Esophagus squamous epithelium (tissue), 5 donors: ENCODE measurements at regions not wholly inside any gene's neighbourhood (a gene's known extent, or its start where the extent isn't known, plus 50 kb on each side); places are given as distances from the start of the nearest gene placed in this dataset.

Experiments
- DNase-seq: peaks from one replicate; lab custom pipeline; 2025; lab: John Stamatoyannopoulos, UW
- H3K27ac ChIP-seq, 4 donors: fragments of 200-600 bp; sonication (generic); one replicate each; pipeline ENCODE4 v1.5.1; 2016 to 2019; ENCODE audit warnings: mild to moderate bottlenecking in 1 of 4
- H3K27me3 ChIP-seq, 4 donors: fragments of 200-600 bp; sonication (generic); 1 replicate in 3 of 4; 2 replicates in 1 of 4; pipeline versions ENCODE4 v1.5.1 to v1.6.0; 2017 to 2021; ENCODE audit warnings: antibody characterized with exemption in 1 of 4
- H3K36me3 ChIP-seq, 3 donors: fragments of 200-600 bp; sonication (generic); one replicate each; pipeline ENCODE4 v1.5.1; 2016 to 2019
- H3K4me1 ChIP-seq, 3 donors: fragments of 200-600 bp; sonication (generic); one replicate each; pipeline ENCODE4 v1.5.1; 2017 to 2019
- H3K4me3 ChIP-seq, 4 donors: fragments of 200-600 bp; sonication (generic); 1 replicate in 3 of 4; 2 replicates in 1 of 4; pipeline ENCODE4 v1.5.1; 2016 to 2019; ENCODE audit warnings: mild to moderate bottlenecking in 2 of 4, moderate library complexity in 1 of 4
- H3K9me3 ChIP-seq, 3 donors: fragments of 200-600 bp; sonication (generic); one replicate each; pipeline ENCODE4 v1.5.1; 2016 to 2019
- CTCF ChIP-seq, 6 experiments: fragments of 450-650 bp in 4 of 6; fragments of 200-600 bp in 2 of 6; sonication (generic) in 2 of 6; IDR thresholded peaks; one replicate each; pipeline ENCODE4 v1.5.1; 2016 to 2019; ENCODE audit warnings: antibody characterized with exemption in 6 of 6, mild to moderate bottlenecking in 4 of 6, moderate library complexity in 4 of 6
- POLR2A ChIP-seq, 4 donors: fragments of 450-650 bp; IDR thresholded peaks; one replicate each; pipeline ENCODE4 v1.6.1; 2017; ENCODE audit warnings: antibody characterized with exemption in 4 of 4, mild to moderate bottlenecking in 4 of 4, moderate library complexity in 3 of 4
- WGBS, 2 donors: methylation state at CpG; one replicate each; pipeline ENCODE4 v1.1.5; 2018; 5-methylcytosine and 5-hydroxymethylcytosine counted together
- intact Hi-C: fragments of 100-400 bp; cut with DNase I; formaldehyde crosslinking; loops from one replicate; pipeline ENCODE4 v1.15.0; 2022
- donor health status: DM: yes; HTN: yes; CAD: no.

DNA sequence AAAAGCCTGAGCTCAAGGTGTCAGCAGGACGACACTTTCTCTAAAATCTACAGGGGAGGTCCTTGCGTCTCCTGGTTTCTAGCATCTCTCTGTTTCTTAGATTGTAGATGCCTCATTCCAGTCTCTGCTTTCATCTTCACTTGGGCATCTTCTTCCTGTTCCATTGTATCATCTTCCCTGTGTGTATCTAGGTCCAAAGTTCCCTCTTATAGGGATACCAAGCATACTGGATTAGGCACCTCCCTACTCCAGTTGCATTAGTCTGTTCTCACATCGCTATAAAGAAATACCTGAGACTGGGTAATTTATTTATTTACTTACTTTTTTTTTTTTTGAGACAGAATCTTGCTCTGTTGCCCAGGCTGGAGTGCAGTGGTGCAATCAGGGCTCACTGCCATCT lies 91.3 kb upstream of the ABCC4 start:
- 81 to 93% methylated on average over 3 of the region's 3 CpGs for WGBS, 2 donors
- intact Hi-C loops, result no loop called here
- no peak for DNase-seq
- no peak for TF ChIP-seq POLR2A (IDR thresholded peaks at IDR 0.05)
- TF ChIP-seq CTCF (IDR thresholded peaks at IDR 0.05), result no peak
- Histone ChIP-seq H3K27ac (no peak overlapping the region), H3K36me3 (no peaks in the 10 kb centered on the region), H3K4me1 (no peaks in the 10 kb centered on the region), H3K4me3 (no peak overlapping the region), H3K27me3 (no peaks in the 10 kb centered on the region), H3K9me3 (no peaks in the 10 kb centered on the region)

DNA sequence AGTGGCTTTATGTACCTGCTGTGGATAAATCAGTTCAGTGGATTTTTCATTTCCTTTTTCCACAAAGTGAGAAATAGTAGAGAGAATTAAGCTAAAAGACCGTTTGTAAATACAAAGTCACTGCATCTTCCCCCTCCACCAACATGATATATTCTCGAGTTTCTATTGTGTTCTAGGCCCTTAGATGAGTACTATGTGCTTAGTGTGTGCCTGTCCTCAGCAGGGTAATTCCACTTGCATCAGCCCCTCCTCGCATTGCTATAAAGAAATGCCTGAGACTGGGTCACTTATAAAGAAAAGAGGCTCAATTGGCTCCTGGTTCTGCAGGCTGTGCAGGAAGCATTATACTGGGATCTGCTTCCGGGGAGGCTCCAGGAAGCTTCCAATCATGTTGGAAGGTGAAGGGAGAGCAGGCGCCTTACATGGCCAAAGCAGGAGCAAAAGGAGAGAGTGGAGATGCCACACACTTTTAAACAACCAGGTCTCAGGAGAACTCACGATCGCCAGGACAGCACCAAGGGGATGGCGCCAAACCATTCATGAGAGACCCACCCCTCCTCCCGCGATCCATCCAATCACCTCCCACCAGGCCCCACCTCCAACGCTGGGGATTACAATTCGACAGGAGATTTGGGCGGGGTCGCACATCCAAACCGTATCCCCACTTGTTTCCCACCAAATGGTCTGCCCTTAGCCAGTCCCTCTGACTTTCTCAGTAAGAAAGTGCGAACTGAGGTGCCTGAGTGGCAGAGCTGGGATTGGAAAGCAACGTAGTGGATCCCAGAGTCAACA lies 102.3 kb upstream of the ABCC4 start:
- peak overlapping the region; percentile 9 to 58 (median 35) for H3K4me3 ChIP-seq
- DNase-seq, result no peak
- H3K9me3 ChIP-seq, result no peaks in the 10 kb centered on the region
- no peaks in the 10 kb centered on the region for H3K36me3 ChIP-seq
- H3K27ac ChIP-seq, result no peak overlapping the region
- 34 to 42% methylated on average over 16 to 17 of the region's 17 CpGs for WGBS, 2 donors
- H3K4me1 ChIP-seq, result peaks cover 0 to 14% (median 4%) of the 10 kb centered on the region in 3 donors
- intact Hi-C loops, result loop anchor here (5.0 kb wide), 1 partner anchor 211 kb away; no protein-coding TSS in a partner anchor
- peaks cover 0 to 9% (median 0%) of the 10 kb centered on the region in 4 donors for H3K27me3 ChIP-seq
- TF ChIP-seq CTCF (IDR thresholded peaks at IDR 0.05), result no peak
- no peak for TF ChIP-seq POLR2A (IDR thresholded peaks at IDR 0.05)

- H3K27me3 ChIP-seq, result peaks cover 0 to 9% (median 0%) of the 10 kb centered on the region in 4 donors
- H3K27ac ChIP-seq, result no peak overlapping the region
- no peaks in the 10 kb centered on the region for H3K36me3 ChIP-seq
- peaks cover 0 to 14% (median 4%) of the 10 kb centered on the region in 3 donors for H3K4me1 ChIP-seq
- TF ChIP-seq CTCF (IDR thresholded peaks at IDR 0.05) (peak; percentile 86 to 95 (median 92)), POLR2A (IDR thresholded peaks at IDR 0.05) (no peak)
- H3K9me3 ChIP-seq, result no peaks in the 10 kb centered on the region
- peak; percentile 4 for DNase-seq
- intact Hi-C loops, result loop anchor here (5.0 kb wide), 1 partner anchor 212 kb away; no protein-coding TSS in a partner anchor
- 5 to 10% methylated on average over 24 of the region's 24 CpGs for WGBS, 2 donors
- H3K4me3 ChIP-seq, result peak overlapping the region; percentile 9 to 58 (median 35)
These were observed 103.1 kb upstream of the ABCC4 start for GRCh38 chr13:95404141-95404882.

GRCh38 chr13:95406176-95406575 lies 104.9 kb upstream of the ABCC4 start:
- peaks cover 0 to 9% (median 0%) of the 10 kb centered on the region in 4 donors for H3K27me3 ChIP-seq
- no peaks in the 10 kb centered on the region for H3K9me3 ChIP-seq
- H3K27ac ChIP-seq, result no peak overlapping the region
- H3K4me3 ChIP-seq, result no peak overlapping the region
- no peaks in the 10 kb centered on the region for H3K36me3 ChIP-seq
- 63 to 68% methylated on average over 2 to 3 of the region's 3 CpGs for WGBS, 2 donors
- DNase-seq, result no peak
- intact Hi-C loops, result no loop called here
- TF ChIP-seq CTCF (IDR thresholded peaks at IDR 0.05), result no peak
- TF ChIP-seq POLR2A (IDR thresholded peaks at IDR 0.05), result no peak
- peaks cover 0 to 14% (median 4%) of the 10 kb centered on the region in 3 donors for H3K4me1 ChIP-seq
